ENCODE measurements at regions not wholly inside any gene's neighbourhood (a gene's known extent, or its start where the extent isn't known, plus 50 kb on each side); places are given as distances from the start of the nearest gene placed in this dataset.

GRCh38 chr17:73840829-73841228 lies 196.6 kb upstream of the SDK2 start:
- DNase-seq (ENCODE audit: low read depth): no peak
- no peak overlapping the region for H3K4me3 ChIP-seq (ENCODE audit: low read depth, low read length)
- TF ChIP-seq CTCF (conservative IDR thresholded peaks at IDR 0.05; ENCODE audit: low read depth, low read length): no peak

- TF ChIP-seq CTCF (conservative IDR thresholded peaks at IDR 0.05; ENCODE audit: low read depth, low read length): peak; percentile 95
- no peak for DNase-seq (ENCODE audit: low read depth)
- no peak overlapping the region for H3K4me3 ChIP-seq (ENCODE audit: low read depth, low read length)
Measured at GRCh38 chr17:73841431-73842060, 197.3 kb upstream of the SDK2 start.

- no peak overlapping the region for H3K4me3 ChIP-seq (ENCODE audit: low read depth, low read length)
- DNase-seq (ENCODE audit: low read depth): no peak
- TF ChIP-seq CTCF (conservative IDR thresholded peaks at IDR 0.05; ENCODE audit: low read depth, low read length): no peak
Measured at GRCh38 chr17:73847952-73848351, 203.7 kb upstream of the SDK2 start.

GRCh38 chr17:73850426-73850825 lies 206.2 kb upstream of the SDK2 start:
- H3K4me3 ChIP-seq (ENCODE audit: low read depth, low read length): no peak overlapping the region
- DNase-seq (ENCODE audit: low read depth): no peak
- no peak for TF ChIP-seq CTCF (conservative IDR thresholded peaks at IDR 0.05; ENCODE audit: low read depth, low read length)

GRCh38 chr17:73851091-73851490 lies 206.8 kb upstream of the SDK2 start:
- DNase-seq (ENCODE audit: low read depth): no peak

GRCh38 chr17:73851921-73852320 lies 207.7 kb upstream of the SDK2 start:
- H3K4me3 ChIP-seq (ENCODE audit: low read depth, low read length): no peak overlapping the region
- no peak for TF ChIP-seq CTCF (conservative IDR thresholded peaks at IDR 0.05; ENCODE audit: low read depth, low read length)
- no peak for DNase-seq (ENCODE audit: low read depth)

More at GRCh38 chr17:73851091-73851490, 206.8 kb upstream of the SDK2 start:
- no peak for TF ChIP-seq CTCF (conservative IDR thresholded peaks at IDR 0.05; ENCODE audit: low read depth, low read length)
- H3K4me3 ChIP-seq (ENCODE audit: low read depth, low read length): no peak overlapping the region

- no peak for TF ChIP-seq CTCF (conservative IDR thresholded peaks at IDR 0.05; ENCODE audit: low read depth, low read length)
- no peak for DNase-seq (ENCODE audit: low read depth)
- no peak overlapping the region for H3K4me3 ChIP-seq (ENCODE audit: low read depth, low read length)
Measured at GRCh38 chr17:73855720-73856333, 211.6 kb upstream of the SDK2 start.
